Progenitor cell of endocrine pancreas (in vitro differentiated cells): ENCODE measurements at regions not wholly inside any gene's neighbourhood (a gene's known extent, or its start where the extent isn't known, plus 50 kb on each side); places are given as distances from the start of the nearest gene placed in this dataset.

Experiments used
- DNase-seq: peaks from one replicate; pipeline ENCODE4 v3.0.0; 2021; ENCODE audit warnings: low spot score; ENCODE audit not compliant: unreplicated experiment
- H3K27ac Mint-ChIP-seq: 2 replicates; pipeline ENCODE4 v1.8.0; 2021; ENCODE audit warnings: mild to moderate bottlenecking, moderate library complexity, mixed read lengths
- H3K27me3 Mint-ChIP-seq: 2 replicates; pipeline ENCODE4 v1.8.0; 2021; ENCODE audit warnings: mixed read lengths
- H3K36me3 Mint-ChIP-seq: 2 replicates; pipeline ENCODE4 v1.8.0; 2022; ENCODE audit warnings: mixed read lengths; ENCODE audit not compliant: insufficient read depth
- H3K4me1 Mint-ChIP-seq: 2 replicates; pipeline ENCODE4 v1.8.0; 2021; ENCODE audit warnings: low read depth, mixed read lengths
- H3K4me3 Mint-ChIP-seq: 2 replicates; pipeline ENCODE4 v1.8.0; 2021; ENCODE audit warnings: low read depth, mild to moderate bottlenecking, moderate library complexity, mixed read lengths
- H3K9me3 Mint-ChIP-seq: 2 replicates; pipeline ENCODE4 v1.8.0; 2021; ENCODE audit warnings: low read depth, mixed read lengths
- TF ChIP-seq, protein P1 (sequence below): fragments of 200-600 bp; sonication (generic); IDR thresholded peaks from one replicate; pipeline ENCODE4 v1.5.0; 2021; ENCODE audit warnings: antibody characterized with exemption, mild to moderate bottlenecking; ENCODE audit not compliant: unreplicated experiment

DNA sequence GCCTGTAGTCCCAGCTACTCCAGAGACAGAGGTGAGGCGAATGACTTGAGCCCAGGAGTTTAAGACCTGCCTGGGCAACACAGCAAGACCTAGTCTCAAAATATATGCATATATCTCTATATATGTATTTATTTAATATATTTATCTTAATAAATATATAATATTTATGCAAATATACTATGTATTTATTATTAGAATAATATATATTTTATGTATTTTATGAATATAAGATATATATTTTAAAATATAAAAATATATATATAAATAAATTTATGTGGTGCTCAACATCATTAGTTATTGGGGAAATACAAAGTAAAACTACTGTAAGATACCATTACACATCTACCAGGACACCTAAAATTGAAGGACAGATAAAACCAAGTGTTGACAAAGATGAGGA, 58.1 kb upstream of the IPO5 start:
- no peak overlapping the region for H3K27ac Mint-ChIP-seq
- peaks cover 12% of the 10 kb centered on the region for H3K9me3 Mint-ChIP-seq
- no peak for DNase-seq
- no peaks in the 10 kb centered on the region for H3K4me1 Mint-ChIP-seq
- no peaks in the 10 kb centered on the region for H3K36me3 Mint-ChIP-seq
- TF ChIP-seq, protein P1, sequence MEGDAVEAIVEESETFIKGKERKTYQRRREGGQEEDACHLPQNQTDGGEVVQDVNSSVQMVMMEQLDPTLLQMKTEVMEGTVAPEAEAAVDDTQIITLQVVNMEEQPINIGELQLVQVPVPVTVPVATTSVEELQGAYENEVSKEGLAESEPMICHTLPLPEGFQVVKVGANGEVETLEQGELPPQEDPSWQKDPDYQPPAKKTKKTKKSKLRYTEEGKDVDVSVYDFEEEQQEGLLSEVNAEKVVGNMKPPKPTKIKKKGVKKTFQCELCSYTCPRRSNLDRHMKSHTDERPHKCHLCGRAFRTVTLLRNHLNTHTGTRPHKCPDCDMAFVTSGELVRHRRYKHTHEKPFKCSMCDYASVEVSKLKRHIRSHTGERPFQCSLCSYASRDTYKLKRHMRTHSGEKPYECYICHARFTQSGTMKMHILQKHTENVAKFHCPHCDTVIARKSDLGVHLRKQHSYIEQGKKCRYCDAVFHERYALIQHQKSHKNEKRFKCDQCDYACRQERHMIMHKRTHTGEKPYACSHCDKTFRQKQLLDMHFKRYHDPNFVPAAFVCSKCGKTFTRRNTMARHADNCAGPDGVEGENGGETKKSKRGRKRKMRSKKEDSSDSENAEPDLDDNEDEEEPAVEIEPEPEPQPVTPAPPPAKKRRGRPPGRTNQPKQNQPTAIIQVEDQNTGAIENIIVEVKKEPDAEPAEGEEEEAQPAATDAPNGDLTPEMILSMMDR: no peak
- peaks cover 5% of the 10 kb centered on the region for H3K27me3 Mint-ChIP-seq
- no peak overlapping the region for H3K4me3 Mint-ChIP-seq

DNA sequence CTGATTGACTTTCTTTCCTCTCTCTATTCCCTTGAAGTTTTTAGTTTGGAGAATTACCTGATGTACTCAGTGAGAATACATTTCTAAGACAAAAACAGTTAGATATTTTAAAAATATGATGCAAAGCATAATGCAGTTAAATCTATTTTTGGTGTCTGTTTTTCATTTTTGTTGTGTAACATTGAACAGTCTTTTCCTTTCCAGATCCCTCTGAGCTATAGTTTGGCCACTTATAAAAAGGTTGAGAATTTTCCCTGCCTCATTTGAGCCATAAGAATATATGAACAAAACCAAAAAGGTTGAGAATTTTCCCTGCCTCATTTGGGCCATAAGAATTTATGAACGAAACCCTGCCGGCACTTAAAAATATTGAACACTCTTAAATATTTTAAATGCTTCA, 57.0 kb upstream of the IPO5 start:
- H3K27me3 Mint-ChIP-seq: peaks cover 5% of the 10 kb centered on the region
- no peak for DNase-seq
- TF ChIP-seq, protein P1: no peak
- peaks cover 12% of the 10 kb centered on the region for H3K9me3 Mint-ChIP-seq
- no peaks in the 10 kb centered on the region for H3K36me3 Mint-ChIP-seq
- no peak overlapping the region for H3K27ac Mint-ChIP-seq
- H3K4me3 Mint-ChIP-seq: no peak overlapping the region
- no peaks in the 10 kb centered on the region for H3K4me1 Mint-ChIP-seq

DNA sequence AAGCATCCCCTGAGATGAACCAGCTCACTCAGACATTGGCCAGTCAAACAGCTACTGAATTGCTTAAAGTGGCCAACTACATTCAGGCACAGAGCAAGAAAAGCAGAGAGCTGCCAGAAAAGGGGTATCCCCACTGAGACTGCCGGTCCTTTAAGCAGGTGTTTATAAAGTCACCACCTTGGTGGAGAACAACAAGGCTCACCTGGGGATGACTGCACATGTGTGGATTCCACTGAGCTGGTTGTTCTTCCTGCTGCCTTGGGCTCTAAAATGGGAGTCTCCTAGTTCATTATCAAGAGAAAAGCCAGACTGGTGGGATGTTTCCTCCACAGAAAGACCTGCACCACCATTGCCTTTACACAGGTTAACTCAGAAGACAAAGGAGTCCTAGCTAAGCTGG, 51.8 kb upstream of the IPO5 start:
- no peak for DNase-seq
- Mint-ChIP-seq H3K4me3 (no peak overlapping the region), H3K27me3 (peaks cover 5% of the 10 kb centered on the region), H3K9me3 (no peaks in the 10 kb centered on the region), H3K27ac (no peak overlapping the region), H3K36me3 (no peaks in the 10 kb centered on the region), H3K4me1 (no peaks in the 10 kb centered on the region)
- TF ChIP-seq, protein P1: no peak
